ENCODE measurements at regions not wholly inside any gene's neighbourhood (a gene's known extent, or its start where the extent isn't known, plus 50 kb on each side); places are given as distances from the start of the nearest gene placed in this dataset.

- TF ChIP-seq POLR2A (IDR thresholded peaks at IDR 0.05; ENCODE audit: low read length) (no peak), GATA1 (IDR thresholded peaks at IDR 0.05; ENCODE audit: low read depth, low read length) (no peak)
These were observed 230.2 kb upstream of the RGS6 start for GRCh38 chr14:71701990-71702389.

Measured in erythroblast (primary cell).